Lower leg skin (tissue), 3 donors: ENCODE measurements at regions not wholly inside any gene's neighbourhood (a gene's known extent, or its start where the extent isn't known, plus 50 kb on each side); places are given as distances from the start of the nearest gene placed in this dataset.

ENCODE experiments used
- CTCF ChIP-seq, 3 donors: fragments of 450-650 bp; IDR thresholded peaks; one replicate each; pipeline ENCODE4 v1.5.1; 2016; ENCODE audit warnings: antibody characterized with exemption in 3 of 3, mild to moderate bottlenecking in 3 of 3, moderate library complexity in 2 of 3
- POLR2A ChIP-seq, 2 donors: fragments of 450-650 bp; IDR thresholded peaks; one replicate each; pipeline ENCODE4 v1.6.1; 2016 to 2017; ENCODE audit warnings: antibody characterized with exemption in 2 of 2, mild to moderate bottlenecking in 1 of 2, moderate library complexity in 1 of 2

GRCh38 chr4:130747842-130748241, 1651.9 kb downstream of the C4orf33 start:
- no peak for TF ChIP-seq CTCF (IDR thresholded peaks at IDR 0.05)
- no peak for TF ChIP-seq POLR2A (IDR thresholded peaks at IDR 0.05)
